H1 (cell line): ENCODE measurements at regions not wholly inside any gene's neighbourhood (a gene's known extent, or its start where the extent isn't known, plus 50 kb on each side); places are given as distances from the start of the nearest gene placed in this dataset.

Source experiments
- CHD7 ChIP-seq: fragments of 300-600 bp; sonication (generic); IDR thresholded peaks from 2 replicates; pipeline ENCODE4 v1.7.1; 2012; ENCODE audit warnings: low read length, moderate library complexity, mild to moderate bottlenecking, inconsistent platforms; ENCODE audit not compliant: insufficient replicate concordance

GRCh38 chr3:154783521-154783931 lies 296.6 kb upstream of the MME start (continued):
- TF ChIP-seq CHD7, result no peak
- TF ChIP-seq, all 59 proteins: peak for 0
